ENCODE measurements at regions not wholly inside any gene's neighbourhood (a gene's known extent, or its start where the extent isn't known, plus 50 kb on each side); places are given as distances from the start of the nearest gene placed in this dataset.

DNA sequence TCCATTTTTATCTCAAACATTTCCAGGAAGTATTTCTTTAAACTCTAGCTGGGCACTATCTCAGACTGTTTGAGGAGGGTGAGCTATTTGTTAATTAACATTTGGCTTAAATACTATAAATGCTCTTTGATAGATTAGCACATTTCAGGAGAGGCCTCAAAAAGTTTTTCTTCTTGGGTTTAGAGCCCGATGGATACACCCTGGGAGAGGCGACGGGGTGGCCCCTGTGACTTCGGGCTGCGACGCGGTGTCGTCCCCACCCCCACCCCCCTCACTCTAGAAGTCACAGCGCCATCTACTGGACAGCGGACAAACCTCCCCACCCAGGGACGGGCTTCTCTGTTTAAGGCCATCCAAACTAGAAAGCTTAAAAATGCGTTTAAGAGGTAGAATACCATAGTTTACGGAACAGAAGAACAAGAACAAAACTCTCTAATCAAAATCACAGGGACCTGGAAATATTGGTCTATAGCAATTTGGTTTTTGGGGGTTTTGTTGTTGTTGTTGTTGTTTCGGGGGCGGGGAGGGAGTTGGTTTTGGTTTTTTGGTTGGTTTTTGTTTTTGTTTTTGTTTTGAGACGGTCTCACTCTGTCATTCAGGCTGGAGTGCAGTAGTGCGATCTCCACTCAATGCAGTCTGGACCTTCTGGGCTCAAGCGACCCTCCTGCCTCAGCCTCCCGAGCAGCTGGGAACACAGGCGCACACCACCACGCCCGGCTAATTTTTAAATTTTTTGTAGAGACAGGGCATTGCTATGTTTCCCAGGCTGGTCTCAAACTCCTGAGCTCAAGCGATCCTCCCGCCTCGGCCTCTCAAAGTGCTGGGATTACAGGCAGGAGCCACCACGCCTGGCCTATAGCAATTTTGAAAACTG lies 254.4 kb downstream of the C16orf95 start:
- TF ChIP-seq EZH2 (IDR thresholded peaks at IDR 0.05; ENCODE audit: insufficient read depth, poor library complexity, severe bottlenecking) (no peak), EZH2phosphoT487 (IDR thresholded peaks at IDR 0.05; ENCODE audit: insufficient read depth, low read depth) (no peak)

Data from GM23248 (cell line).